ENCODE measurements at regions not wholly inside any gene's neighbourhood (a gene's known extent, or its start where the extent isn't known, plus 50 kb on each side); places are given as distances from the start of the nearest gene placed in this dataset.

GRCh38 chr13:57815600-57815999 is 184.1 kb downstream of the PCDH17 start:
- H3K27ac ChIP-seq = no peak overlapping the region
- H3K79me2 ChIP-seq (ENCODE audit: insufficient read depth, low read depth) = no peaks in the 10 kb centered on the region
- no peak overlapping the region for H3K4me3 ChIP-seq (IDR thresholded peaks at IDR 0.05; ENCODE audit: insufficient read depth, low read depth, low read length)
- H3K27me3 ChIP-seq (ENCODE audit: insufficient read depth, low read depth) = no peaks in the 10 kb centered on the region
- H2AFZ ChIP-seq (ENCODE audit: low read depth) = no peak overlapping the region
- H3K4me1 ChIP-seq (ENCODE audit: low read depth, poor library complexity, severe bottlenecking) = no peaks in the 10 kb centered on the region
- no peaks in the 10 kb centered on the region for H4K20me1 ChIP-seq (ENCODE audit: insufficient read depth)
- no peak overlapping the region for H3K4me2 ChIP-seq
- TF ChIP-seq, protein P1, sequence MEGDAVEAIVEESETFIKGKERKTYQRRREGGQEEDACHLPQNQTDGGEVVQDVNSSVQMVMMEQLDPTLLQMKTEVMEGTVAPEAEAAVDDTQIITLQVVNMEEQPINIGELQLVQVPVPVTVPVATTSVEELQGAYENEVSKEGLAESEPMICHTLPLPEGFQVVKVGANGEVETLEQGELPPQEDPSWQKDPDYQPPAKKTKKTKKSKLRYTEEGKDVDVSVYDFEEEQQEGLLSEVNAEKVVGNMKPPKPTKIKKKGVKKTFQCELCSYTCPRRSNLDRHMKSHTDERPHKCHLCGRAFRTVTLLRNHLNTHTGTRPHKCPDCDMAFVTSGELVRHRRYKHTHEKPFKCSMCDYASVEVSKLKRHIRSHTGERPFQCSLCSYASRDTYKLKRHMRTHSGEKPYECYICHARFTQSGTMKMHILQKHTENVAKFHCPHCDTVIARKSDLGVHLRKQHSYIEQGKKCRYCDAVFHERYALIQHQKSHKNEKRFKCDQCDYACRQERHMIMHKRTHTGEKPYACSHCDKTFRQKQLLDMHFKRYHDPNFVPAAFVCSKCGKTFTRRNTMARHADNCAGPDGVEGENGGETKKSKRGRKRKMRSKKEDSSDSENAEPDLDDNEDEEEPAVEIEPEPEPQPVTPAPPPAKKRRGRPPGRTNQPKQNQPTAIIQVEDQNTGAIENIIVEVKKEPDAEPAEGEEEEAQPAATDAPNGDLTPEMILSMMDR (conservative IDR thresholded peaks at IDR 0.05; ENCODE audit: low read depth, low read length) = no peak
- H3K36me3 ChIP-seq (ENCODE audit: insufficient read depth) = no peaks in the 10 kb centered on the region
- no peak overlapping the region for H3K9ac ChIP-seq

- no peaks in the 10 kb centered on the region for H3K79me2 ChIP-seq (ENCODE audit: insufficient read depth, low read depth)
- H3K9ac ChIP-seq = no peak overlapping the region
- H3K4me3 ChIP-seq (IDR thresholded peaks at IDR 0.05; ENCODE audit: insufficient read depth, low read depth, low read length) = no peak overlapping the region
- no peak overlapping the region for H3K4me2 ChIP-seq
- H3K4me1 ChIP-seq (ENCODE audit: low read depth, poor library complexity, severe bottlenecking) = no peaks in the 10 kb centered on the region
- TF ChIP-seq, protein P1 (conservative IDR thresholded peaks at IDR 0.05; ENCODE audit: low read depth, low read length) = no peak
- no peaks in the 10 kb centered on the region for H4K20me1 ChIP-seq (ENCODE audit: insufficient read depth)
- H3K27ac ChIP-seq = no peak overlapping the region
- H2AFZ ChIP-seq (ENCODE audit: low read depth) = no peak overlapping the region
- no peaks in the 10 kb centered on the region for H3K27me3 ChIP-seq (ENCODE audit: insufficient read depth, low read depth)
- H3K36me3 ChIP-seq (ENCODE audit: insufficient read depth) = no peaks in the 10 kb centered on the region
Measured at GRCh38 chr13:57820924-57821323, 189.4 kb downstream of the PCDH17 start.

DNA sequence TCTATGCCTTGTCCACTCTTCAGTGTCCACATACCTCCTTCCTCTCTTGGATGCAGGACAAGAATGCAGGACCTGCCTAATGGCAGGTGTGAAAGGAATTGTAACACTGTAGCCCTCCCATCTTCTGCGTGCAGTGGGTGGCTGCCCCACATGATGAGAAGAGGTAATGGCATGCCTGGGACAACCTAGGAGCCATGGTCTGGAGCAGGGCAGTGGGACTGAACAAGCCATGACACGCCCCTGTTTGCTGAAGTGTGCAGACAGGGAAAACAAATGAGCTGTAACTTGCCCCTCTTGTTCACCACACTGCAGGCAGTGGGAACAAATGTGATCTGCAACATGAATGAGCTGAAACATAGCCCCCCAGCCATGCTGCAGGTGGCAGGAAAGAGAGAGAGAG is 192.2 kb downstream of the PCDH17 start:
- H3K27ac ChIP-seq = no peak overlapping the region
- no peaks in the 10 kb centered on the region for H3K27me3 ChIP-seq (ENCODE audit: insufficient read depth, low read depth)
- no peak overlapping the region for H3K9ac ChIP-seq
- H3K4me3 ChIP-seq (IDR thresholded peaks at IDR 0.05; ENCODE audit: insufficient read depth, low read depth, low read length) = no peak overlapping the region
- H3K36me3 ChIP-seq (ENCODE audit: insufficient read depth) = no peaks in the 10 kb centered on the region
- no peak overlapping the region for H2AFZ ChIP-seq (ENCODE audit: low read depth)
- H3K79me2 ChIP-seq (ENCODE audit: insufficient read depth, low read depth) = no peaks in the 10 kb centered on the region
- no peak overlapping the region for H3K4me2 ChIP-seq
- H3K4me1 ChIP-seq (ENCODE audit: low read depth, poor library complexity, severe bottlenecking) = no peaks in the 10 kb centered on the region
- no peaks in the 10 kb centered on the region for H4K20me1 ChIP-seq (ENCODE audit: insufficient read depth)
- TF ChIP-seq, protein P1 (conservative IDR thresholded peaks at IDR 0.05; ENCODE audit: low read depth, low read length) = no peak

DNA sequence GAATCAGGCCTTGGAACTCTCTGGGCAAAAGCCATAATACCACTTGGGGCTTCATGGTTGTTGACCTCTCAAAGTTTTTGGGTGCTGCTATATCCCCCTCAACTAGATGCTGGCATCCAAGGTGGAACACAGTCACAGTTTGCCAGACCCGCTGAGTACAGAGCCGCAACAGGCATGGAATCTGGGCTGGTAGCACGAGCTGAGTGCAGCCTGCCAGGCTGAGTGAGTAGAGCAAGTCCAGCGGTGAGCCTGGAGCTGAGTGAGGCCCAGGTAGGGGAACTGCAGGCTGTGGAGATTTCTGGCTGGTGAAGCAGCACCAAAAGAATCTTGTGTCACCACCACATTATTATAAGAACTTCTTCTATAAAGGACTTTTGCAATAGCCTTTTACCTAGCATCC is 192.6 kb downstream of the PCDH17 start:
- Histone ChIP-seq H3K9ac (no peak overlapping the region), H3K4me3 (IDR thresholded peaks at IDR 0.05; ENCODE audit: insufficient read depth, low read depth, low read length) (no peak overlapping the region), H3K4me1 (ENCODE audit: low read depth, poor library complexity, severe bottlenecking) (no peaks in the 10 kb centered on the region), H3K27me3 (ENCODE audit: insufficient read depth, low read depth) (no peaks in the 10 kb centered on the region), H3K27ac (no peak overlapping the region), H2AFZ (ENCODE audit: low read depth) (no peak overlapping the region), H3K4me2 (no peak overlapping the region), H3K36me3 (ENCODE audit: insufficient read depth) (no peaks in the 10 kb centered on the region), H4K20me1 (ENCODE audit: insufficient read depth) (no peaks in the 10 kb centered on the region), H3K79me2 (ENCODE audit: insufficient read depth, low read depth) (no peaks in the 10 kb centered on the region)
- TF ChIP-seq, protein P1 (conservative IDR thresholded peaks at IDR 0.05; ENCODE audit: low read depth, low read length) = no peak
